ENCODE measurements at regions not wholly inside any gene's neighbourhood (a gene's known extent, or its start where the extent isn't known, plus 50 kb on each side); places are given as distances from the start of the nearest gene placed in this dataset.

DNA sequence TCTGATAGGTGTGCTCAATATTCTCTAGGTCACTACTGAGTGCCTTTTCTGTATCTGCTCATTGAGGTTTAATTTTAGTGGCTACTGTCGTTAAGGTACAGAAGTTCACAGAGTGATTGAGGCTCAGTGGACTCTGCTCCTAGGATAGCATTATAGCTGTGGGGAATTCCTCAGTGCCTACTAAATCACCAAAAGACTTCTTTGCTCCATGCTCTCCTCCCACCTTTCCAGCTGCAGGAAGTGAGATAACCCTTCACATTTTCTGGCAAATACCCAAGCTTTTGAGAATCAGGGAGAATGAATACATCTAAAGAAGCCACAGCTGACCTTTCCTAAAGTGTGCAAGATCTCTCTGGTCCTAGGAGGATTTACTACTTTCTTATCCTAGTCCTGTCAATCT lies 95.2 kb upstream of the FSIP2 start:
- no peak for TF ChIP-seq POLR2AphosphoS5 (IDR thresholded peaks at IDR 0.05; ENCODE audit: borderline replicate concordance, low read depth, low read length)
- no peak for TF ChIP-seq EZH2 (IDR thresholded peaks at IDR 0.05)

All from SK-N-MC (cell line).